Lung microvascular endothelial cell (primary cell): ENCODE measurements at regions not wholly inside any gene's neighbourhood (a gene's known extent, or its start where the extent isn't known, plus 50 kb on each side); places are given as distances from the start of the nearest gene placed in this dataset.

Experiments used
- DNase-seq, 2 donors: peaks; one replicate each; pipeline versions ENCODE4 v3.0.0 to v3.0.0-alpha.2; 2010; ENCODE audit warnings: low read depth in 2 of 2

DNA sequence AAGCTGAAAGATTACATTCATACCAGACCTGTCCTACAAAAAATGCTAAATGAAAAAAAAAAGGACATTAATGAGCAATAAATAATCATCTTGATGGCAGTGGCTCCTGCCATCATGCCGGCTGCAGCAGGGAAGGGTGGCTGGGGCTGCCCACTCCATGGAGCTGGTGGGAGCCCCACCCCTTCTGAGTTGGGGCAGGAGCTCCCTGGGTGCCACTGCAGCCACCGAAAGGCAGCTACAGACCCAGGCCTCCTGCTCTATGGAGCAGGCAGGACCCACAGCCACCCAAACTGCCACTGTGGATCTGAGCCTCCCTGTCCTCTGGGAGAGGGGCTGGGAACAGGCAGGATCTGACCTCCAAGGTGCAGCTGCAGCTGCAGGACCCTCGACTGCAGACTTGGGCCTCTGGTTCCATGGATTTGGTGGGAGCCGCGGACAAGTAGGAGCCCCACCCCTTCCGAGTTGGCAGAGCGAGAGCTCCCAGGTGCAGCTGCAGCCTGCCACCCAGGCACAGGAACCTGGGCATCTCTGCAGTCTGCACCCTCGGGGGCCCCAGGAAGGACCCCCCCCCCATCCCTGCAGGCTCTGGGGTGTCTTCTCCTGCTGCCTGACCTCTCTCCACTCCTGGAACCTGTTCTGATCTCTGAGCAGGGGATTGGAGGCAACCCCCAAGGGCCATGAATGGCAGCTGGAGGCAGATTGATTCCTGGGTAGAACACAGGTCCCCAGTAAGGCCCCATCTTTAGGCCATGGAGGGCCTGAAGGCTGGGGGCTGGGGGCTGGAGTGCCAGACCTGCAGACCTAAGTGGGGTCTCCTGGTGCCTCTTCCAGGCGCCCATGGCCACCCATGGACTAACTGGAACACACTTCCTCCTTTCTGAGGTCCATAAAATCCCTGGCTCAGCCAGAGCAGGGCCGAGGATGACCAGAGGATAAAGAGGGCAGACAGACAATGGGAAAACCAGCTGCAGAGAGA, 70.4 kb upstream of the TTC14 start:
- no peak for DNase-seq

DNA sequence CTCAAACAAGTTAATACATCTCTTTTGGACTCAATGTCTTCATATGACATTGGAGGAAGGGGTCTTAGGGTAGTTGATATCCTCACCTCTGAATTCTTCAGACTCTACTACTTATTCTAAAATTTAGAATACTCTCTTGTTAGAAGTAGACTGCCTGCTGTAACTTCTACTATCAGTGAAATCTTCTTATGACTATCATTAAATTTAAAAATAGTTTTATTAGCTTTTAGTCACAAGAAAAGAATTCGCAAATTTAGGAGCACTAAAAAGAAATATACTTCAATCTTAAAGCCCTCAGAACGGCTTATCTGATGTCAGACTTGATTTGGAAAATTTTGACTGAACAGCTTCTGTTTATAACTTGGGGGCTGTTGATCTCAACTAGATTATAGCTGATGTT, 67.1 kb upstream of the TTC14 start:
- no peak for DNase-seq

DNA sequence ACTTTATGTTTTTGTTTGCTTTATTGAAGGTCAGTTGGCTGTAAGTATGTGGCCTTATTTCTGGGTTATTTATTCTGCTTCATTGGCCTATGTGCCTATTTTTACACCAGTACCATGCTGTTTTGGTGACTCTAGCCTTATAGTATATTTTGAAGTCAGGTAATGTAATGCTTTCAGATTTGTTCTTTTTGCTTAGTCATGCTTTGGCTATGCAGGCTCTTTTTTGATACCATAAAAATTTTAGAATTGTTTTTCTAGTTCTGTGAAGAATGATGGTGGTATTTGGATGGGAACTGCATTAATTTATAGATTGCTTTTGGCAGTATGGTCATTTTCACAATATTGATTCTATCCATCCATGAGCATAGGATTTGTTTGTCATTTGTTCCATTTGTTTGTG, 63.5 kb upstream of the TTC14 start:
- DNase-seq: no peak

DNA sequence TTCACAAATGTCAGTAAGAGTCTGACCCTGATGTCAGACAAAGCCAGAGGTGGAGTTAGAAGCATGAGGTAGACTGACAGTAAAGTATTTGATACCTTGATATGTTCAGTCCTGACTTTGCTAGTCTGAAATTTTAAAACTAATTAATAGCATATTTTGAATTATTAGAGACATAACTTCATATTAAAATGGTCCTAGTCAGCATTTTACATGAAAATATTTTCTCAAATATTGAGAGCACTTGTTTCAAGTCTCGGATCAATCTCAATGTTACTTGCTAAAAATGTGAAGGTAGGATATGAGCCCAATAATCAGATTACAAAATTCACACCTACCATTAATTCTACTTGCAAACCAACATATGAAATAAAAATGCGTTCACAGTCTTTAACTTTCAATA, 58.1 kb upstream of the TTC14 start:
- DNase-seq: no peak

DNA sequence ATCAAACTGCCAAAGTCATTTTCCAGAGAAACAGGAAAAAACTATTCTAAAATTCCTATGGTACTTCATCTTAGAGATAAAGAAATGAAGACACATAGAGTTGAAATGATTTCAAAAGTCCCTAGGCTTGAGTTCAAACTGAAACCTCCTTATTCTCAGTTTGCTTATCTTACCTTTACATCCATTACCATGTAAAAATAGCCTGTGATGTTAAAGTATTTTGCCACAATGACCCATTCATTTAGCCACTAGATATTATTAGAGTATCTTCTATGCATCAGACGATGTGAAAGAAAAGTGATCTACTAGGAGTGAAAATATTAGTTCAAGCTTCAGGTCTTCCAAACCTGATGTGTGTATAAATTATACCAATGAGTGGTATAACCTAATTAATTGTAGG, 55.1 kb upstream of the TTC14 start:
- DNase-seq: no peak

DNA sequence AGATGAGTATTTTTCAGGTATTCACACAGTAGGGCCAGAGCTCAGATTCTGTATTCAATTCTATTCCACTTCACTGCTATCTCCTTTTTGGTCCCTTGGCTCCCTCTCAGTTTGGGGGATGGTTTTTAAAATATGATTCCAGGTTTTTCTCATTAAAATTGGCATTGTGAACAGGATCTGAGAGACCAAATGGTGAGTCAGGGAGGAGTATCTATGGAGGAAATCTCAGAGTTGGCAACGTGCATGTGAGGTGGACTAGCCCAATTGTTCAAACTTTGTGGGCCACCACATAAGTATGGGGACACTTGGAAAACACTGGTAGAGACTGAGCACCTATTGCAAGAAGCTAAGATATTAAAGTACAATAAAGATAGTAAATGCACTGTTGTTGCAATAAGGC, 53.9 kb upstream of the TTC14 start:
- no peak for DNase-seq
